ENCODE measurements at regions not wholly inside any gene's neighbourhood (a gene's known extent, or its start where the extent isn't known, plus 50 kb on each side); places are given as distances from the start of the nearest gene placed in this dataset.
"Not testable (repeated sequence)": the region's sequence is repeated elsewhere in the genome, so short reads cannot be mapped to it uniquely, and the experiment has no call there.

- H3K27me3 Mint-ChIP-seq (ENCODE audit: low read depth): peaks cover 8% of the 10 kb centered on the region
- H3K9me3 Mint-ChIP-seq: peaks cover 4% of the 10 kb centered on the region
- no peak overlapping the region for H3K4me3 Mint-ChIP-seq
- H3K36me3 Mint-ChIP-seq (ENCODE audit: low read depth): no peaks in the 10 kb centered on the region
- no peaks in the 10 kb centered on the region for H3K4me1 Mint-ChIP-seq (ENCODE audit: low read depth)
- no peak overlapping the region for H3K27ac Mint-ChIP-seq
Observed at GRCh38 chr2:224099861-224100643, 61.0 kb upstream of the SERPINE2 start.

DNA sequence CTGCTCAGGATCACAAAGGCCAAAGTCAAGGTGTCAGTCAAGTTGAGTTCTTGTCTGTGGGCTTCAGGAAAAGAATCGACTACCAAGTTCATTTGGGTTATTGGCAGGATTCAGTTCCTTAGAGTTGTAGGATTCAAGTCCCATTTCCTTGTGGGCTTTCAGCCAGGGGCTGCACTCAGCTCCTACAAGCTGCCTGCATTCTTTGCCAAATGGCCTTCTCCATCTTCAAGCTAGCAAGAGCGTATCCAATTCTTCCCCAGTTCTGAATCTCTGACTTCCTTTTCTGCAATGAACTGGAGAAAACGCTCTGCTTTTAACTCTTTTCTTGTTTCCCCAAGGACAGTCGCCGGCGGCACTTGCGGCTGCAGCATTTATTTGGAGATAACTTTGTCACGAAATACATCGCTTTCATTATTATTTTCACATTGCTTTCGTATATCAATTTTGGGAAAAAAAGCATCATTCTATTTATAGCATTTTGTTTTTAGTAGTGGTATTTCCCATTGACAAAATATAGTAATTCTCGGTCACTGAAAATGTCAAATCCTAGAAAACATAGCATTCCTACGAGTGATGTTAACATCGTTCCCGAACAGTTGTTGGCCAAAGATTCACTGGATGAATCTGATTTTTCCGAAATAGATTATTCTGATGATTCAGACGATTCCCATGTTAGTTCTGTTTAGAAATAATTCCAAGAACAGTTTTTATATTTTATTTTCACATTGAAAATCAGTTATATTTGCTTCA is 59.6 kb upstream of the SERPINE2 start:
- no peak overlapping the region for H3K4me3 Mint-ChIP-seq
- H3K27me3 Mint-ChIP-seq (ENCODE audit: low read depth): peaks cover 8% of the 10 kb centered on the region
- no peak overlapping the region for H3K27ac Mint-ChIP-seq
- H3K36me3 Mint-ChIP-seq (ENCODE audit: low read depth): no peaks in the 10 kb centered on the region
- peaks cover 4% of the 10 kb centered on the region for H3K9me3 Mint-ChIP-seq
- no peaks in the 10 kb centered on the region for H3K4me1 Mint-ChIP-seq (ENCODE audit: low read depth)

DNA sequence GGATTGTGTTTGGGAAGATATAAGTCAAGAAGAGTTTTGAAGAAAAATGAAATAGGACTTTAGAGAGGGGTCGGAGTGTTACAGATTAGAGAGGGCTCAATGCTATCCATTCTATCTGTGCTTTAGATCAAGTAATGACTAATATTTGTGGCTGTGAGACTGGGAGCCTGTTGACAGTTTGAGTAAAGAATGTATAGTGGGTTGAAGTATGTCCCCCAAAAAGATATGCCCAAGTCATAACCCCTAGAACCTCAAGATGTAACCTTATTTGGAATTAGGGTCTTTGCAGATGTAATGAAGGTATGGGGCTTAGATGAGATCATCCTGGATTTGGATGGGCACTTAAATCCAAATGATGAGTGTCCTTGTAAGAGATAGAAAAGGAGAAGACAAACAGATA is 55.3 kb upstream of the SERPINE2 start:
- Mint-ChIP-seq H3K4me1 (ENCODE audit: low read depth) (no peaks in the 10 kb centered on the region), H3K27me3 (ENCODE audit: low read depth) (peaks cover 8% of the 10 kb centered on the region), H3K9me3 (no peaks in the 10 kb centered on the region), H3K4me3 (no peak overlapping the region), H3K27ac (no peak overlapping the region), H3K36me3 (ENCODE audit: low read depth) (no peaks in the 10 kb centered on the region)

DNA sequence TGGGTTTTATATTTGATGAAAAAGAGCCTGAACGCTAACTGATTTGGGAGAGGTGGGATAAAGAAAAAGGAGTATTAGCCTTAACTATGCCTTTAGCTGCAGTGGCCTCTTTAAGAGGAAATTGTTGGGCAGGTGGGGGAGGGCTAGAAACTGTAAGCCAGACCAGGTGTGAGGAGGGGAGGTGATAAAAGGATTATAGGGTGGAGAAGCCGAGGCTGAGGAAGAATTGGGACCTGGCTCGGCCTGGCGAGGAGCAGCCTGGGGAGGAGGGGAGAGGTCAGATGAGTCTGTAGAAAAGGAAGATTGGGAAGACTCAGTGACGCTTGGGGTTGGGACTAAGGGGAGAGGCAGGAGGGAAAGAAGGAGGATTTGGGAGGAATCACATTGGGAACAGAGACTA is 52.6 kb upstream of the SERPINE2 start:
- not testable (repeated sequence) for H3K9me3 Mint-ChIP-seq; H3K4me3 Mint-ChIP-seq; H3K36me3 Mint-ChIP-seq (ENCODE audit: low read depth); H3K27me3 Mint-ChIP-seq (ENCODE audit: low read depth); H3K4me1 Mint-ChIP-seq (ENCODE audit: low read depth); H3K27ac Mint-ChIP-seq

- not testable (repeated sequence) for H3K4me3 Mint-ChIP-seq; H3K27ac Mint-ChIP-seq; H3K9me3 Mint-ChIP-seq; H3K27me3 Mint-ChIP-seq (ENCODE audit: low read depth); H3K4me1 Mint-ChIP-seq (ENCODE audit: low read depth); H3K36me3 Mint-ChIP-seq (ENCODE audit: low read depth)
Observed at GRCh38 chr2:224089606-224090005, 50.5 kb upstream of the SERPINE2 start.
